ENCODE measurements at regions not wholly inside any gene's neighbourhood (a gene's known extent, or its start where the extent isn't known, plus 50 kb on each side); places are given as distances from the start of the nearest gene placed in this dataset.

DNA sequence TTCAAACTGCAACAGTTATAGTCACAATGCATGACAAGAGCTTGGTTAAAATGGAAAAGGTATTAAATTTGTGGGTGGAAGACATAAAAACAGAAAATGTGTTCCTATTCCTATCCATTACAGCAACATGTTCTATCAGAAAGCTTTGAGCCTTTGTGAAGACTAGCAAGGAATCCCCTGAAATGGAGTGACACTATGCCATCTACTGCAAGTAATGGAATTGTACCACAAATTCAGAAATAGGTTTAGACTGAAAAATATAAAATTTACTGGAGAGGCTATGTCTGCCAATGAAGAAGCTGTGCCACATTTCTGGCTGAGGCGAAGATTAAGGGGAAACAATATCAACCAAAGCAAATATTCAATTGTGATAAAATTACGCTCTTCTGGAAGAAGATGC lies 247.9 kb downstream of the ADAM29 start (continued):
- TF ChIP-seq, protein P1, sequence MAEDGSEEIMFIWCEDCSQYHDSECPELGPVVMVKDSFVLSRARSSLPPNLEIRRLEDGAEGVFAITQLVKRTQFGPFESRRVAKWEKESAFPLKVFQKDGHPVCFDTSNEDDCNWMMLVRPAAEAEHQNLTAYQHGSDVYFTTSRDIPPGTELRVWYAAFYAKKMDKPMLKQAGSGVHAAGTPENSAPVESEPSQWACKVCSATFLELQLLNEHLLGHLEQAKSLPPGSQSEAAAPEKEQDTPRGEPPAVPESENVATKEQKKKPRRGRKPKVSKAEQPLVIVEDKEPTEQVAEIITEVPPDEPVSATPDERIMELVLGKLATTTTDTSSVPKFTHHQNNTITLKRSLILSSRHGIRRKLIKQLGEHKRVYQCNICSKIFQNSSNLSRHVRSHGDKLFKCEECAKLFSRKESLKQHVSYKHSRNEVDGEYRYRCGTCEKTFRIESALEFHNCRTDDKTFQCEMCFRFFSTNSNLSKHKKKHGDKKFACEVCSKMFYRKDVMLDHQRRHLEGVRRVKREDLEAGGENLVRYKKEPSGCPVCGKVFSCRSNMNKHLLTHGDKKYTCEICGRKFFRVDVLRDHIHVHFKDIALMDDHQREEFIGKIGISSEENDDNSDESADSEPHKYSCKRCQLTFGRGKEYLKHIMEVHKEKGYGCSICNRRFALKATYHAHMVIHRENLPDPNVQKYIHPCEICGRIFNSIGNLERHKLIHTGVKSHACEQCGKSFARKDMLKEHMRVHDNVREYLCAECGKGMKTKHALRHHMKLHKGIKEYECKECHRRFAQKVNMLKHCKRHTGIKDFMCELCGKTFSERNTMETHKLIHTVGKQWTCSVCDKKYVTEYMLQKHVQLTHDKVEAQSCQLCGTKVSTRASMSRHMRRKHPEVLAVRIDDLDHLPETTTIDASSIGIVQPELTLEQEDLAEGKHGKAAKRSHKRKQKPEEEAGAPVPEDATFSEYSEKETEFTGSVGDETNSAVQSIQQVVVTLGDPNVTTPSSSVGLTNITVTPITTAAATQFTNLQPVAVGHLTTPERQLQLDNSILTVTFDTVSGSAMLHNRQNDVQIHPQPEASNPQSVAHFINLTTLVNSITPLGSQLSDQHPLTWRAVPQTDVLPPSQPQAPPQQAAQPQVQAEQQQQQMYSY (CRISPR knock-in tag; IDR thresholded peaks at IDR 0.05), result no peak

DNA sequence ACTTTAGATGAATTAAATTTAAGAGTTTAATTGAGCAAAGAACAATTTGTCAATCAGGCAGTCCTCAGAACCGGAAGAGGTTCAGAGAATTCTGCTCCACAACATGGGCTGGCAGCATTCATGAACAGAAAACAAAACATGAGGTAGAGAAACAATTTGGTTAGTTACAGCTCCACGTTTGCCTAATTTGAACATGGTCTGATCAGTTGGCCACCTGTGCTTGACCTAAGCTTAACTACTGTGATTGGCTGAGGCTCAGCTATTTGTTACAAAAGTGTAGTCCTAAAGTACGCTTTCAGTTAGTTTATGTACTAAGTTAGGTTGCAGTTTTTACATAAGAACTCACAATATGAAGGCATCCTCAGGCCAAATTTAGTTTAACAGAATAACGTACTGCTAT lies 258.6 kb downstream of the ADAM29 start:
- CTCF ChIA-PET, result interaction anchor here (1.1 kb wide), 1 partner anchor 76 kb away, joined by 3 read pairs; no protein-coding TSS in a partner anchor
- peaks cover 9% of the 10 kb centered on the region for H3K9me3 Mint-ChIP-seq
- H3K27ac Mint-ChIP-seq, result no peak overlapping the region

DNA sequence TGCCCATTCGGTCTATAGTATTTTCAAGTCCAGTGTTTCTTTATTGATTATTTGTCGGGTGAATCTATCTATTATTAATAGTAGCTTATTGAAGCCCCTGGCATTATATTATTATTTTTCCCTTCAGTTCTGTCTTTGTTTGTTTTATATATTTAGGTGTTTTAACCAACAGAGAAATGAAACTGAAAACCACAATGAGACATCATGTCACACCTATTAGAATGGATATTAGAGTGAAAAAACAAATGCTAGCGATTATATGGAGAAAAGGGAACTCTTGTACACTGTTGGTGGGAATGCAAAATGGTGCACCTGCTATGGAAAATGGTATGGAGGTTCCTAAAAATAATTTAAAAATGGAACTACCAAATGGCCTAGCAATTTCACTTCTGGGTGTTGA lies 272.5 kb downstream of the ADAM29 start:
- no peak for ATAC-seq
- Mint-ChIP-seq H3K27ac (no peak overlapping the region), H3K4me1 (no peaks in the 10 kb centered on the region), H3K27me3 (ENCODE audit: low read depth) (no peaks in the 10 kb centered on the region), H3K4me3 (no peak overlapping the region), H3K36me3 (no peaks in the 10 kb centered on the region), H3K9me3 (peaks cover 4% of the 10 kb centered on the region; the same call in 1 of the 2 replicates)
- TF ChIP-seq, protein P2, sequence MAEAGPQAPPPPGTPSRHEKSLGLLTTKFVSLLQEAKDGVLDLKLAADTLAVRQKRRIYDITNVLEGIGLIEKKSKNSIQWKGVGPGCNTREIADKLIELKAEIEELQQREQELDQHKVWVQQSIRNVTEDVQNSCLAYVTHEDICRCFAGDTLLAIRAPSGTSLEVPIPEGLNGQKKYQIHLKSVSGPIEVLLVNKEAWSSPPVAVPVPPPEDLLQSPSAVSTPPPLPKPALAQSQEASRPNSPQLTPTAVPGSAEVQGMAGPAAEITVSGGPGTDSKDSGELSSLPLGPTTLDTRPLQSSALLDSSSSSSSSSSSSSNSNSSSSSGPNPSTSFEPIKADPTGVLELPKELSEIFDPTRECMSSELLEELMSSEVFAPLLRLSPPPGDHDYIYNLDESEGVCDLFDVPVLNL (CRISPR knock-in tag; IDR thresholded peaks at IDR 0.05; ENCODE audit: borderline replicate concordance, low read depth), result no peak
- TF ChIP-seq, protein P3, sequence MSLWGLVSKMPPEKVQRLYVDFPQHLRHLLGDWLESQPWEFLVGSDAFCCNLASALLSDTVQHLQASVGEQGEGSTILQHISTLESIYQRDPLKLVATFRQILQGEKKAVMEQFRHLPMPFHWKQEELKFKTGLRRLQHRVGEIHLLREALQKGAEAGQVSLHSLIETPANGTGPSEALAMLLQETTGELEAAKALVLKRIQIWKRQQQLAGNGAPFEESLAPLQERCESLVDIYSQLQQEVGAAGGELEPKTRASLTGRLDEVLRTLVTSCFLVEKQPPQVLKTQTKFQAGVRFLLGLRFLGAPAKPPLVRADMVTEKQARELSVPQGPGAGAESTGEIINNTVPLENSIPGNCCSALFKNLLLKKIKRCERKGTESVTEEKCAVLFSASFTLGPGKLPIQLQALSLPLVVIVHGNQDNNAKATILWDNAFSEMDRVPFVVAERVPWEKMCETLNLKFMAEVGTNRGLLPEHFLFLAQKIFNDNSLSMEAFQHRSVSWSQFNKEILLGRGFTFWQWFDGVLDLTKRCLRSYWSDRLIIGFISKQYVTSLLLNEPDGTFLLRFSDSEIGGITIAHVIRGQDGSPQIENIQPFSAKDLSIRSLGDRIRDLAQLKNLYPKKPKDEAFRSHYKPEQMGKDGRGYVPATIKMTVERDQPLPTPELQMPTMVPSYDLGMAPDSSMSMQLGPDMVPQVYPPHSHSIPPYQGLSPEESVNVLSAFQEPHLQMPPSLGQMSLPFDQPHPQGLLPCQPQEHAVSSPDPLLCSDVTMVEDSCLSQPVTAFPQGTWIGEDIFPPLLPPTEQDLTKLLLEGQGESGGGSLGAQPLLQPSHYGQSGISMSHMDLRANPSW (CRISPR knock-in tag; conservative IDR thresholded peaks at IDR 0.05; ENCODE audit: low read depth), result no peak
- no peak for TF ChIP-seq ZNF219 (CRISPR knock-in tag; IDR thresholded peaks at IDR 0.05; ENCODE audit: borderline replicate concordance)
- TF ChIP-seq, protein P4, sequence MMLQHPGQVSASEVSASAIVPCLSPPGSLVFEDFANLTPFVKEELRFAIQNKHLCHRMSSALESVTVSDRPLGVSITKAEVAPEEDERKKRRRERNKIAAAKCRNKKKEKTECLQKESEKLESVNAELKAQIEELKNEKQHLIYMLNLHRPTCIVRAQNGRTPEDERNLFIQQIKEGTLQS (CRISPR knock-in tag; conservative IDR thresholded peaks at IDR 0.05), result no peak
- ChIA-PET CTCF (no interaction called here), POLR2A (no interaction called here)
- no peak for DNase-seq (ENCODE audit: low spot score)

More for the DNA sequence above, 258.6 kb downstream of the ADAM29 start:
- ATAC-seq (no peak), DNase-seq (ENCODE audit: low spot score) (no peak)
- no peak for TF ChIP-seq TEAD4 (CRISPR knock-in tag; IDR thresholded peaks at IDR 0.05)
- TF ChIP-seq ELF4 (CRISPR knock-in tag; IDR thresholded peaks at IDR 0.05; ENCODE audit: low read depth), result no peak
- TF ChIP-seq, protein P5, sequence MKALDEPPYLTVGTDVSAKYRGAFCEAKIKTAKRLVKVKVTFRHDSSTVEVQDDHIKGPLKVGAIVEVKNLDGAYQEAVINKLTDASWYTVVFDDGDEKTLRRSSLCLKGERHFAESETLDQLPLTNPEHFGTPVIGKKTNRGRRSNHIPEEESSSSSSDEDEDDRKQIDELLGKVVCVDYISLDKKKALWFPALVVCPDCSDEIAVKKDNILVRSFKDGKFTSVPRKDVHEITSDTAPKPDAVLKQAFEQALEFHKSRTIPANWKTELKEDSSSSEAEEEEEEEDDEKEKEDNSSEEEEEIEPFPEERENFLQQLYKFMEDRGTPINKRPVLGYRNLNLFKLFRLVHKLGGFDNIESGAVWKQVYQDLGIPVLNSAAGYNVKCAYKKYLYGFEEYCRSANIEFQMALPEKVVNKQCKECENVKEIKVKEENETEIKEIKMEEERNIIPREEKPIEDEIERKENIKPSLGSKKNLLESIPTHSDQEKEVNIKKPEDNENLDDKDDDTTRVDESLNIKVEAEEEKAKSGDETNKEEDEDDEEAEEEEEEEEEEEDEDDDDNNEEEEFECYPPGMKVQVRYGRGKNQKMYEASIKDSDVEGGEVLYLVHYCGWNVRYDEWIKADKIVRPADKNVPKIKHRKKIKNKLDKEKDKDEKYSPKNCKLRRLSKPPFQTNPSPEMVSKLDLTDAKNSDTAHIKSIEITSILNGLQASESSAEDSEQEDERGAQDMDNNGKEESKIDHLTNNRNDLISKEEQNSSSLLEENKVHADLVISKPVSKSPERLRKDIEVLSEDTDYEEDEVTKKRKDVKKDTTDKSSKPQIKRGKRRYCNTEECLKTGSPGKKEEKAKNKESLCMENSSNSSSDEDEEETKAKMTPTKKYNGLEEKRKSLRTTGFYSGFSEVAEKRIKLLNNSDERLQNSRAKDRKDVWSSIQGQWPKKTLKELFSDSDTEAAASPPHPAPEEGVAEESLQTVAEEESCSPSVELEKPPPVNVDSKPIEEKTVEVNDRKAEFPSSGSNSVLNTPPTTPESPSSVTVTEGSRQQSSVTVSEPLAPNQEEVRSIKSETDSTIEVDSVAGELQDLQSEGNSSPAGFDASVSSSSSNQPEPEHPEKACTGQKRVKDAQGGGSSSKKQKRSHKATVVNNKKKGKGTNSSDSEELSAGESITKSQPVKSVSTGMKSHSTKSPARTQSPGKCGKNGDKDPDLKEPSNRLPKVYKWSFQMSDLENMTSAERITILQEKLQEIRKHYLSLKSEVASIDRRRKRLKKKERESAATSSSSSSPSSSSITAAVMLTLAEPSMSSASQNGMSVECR (CRISPR knock-in tag; IDR thresholded peaks at IDR 0.05; ENCODE audit: borderline replicate concordance), result no peak
- POLR2A ChIA-PET, result no interaction called here
- H3K4me3 Mint-ChIP-seq, result no peak overlapping the region
- no peaks in the 10 kb centered on the region for H3K4me1 Mint-ChIP-seq
- no peaks in the 10 kb centered on the region for H3K36me3 Mint-ChIP-seq
- no peaks in the 10 kb centered on the region for H3K27me3 Mint-ChIP-seq (ENCODE audit: low read depth)

All from WTC11 (cell line).